ENCODE measurements at regions not wholly inside any gene's neighbourhood (a gene's known extent, or its start where the extent isn't known, plus 50 kb on each side); places are given as distances from the start of the nearest gene placed in this dataset.
A peak's percentile ranks its signal among the peaks of the same experiment; 100 is the strongest.

DNA sequence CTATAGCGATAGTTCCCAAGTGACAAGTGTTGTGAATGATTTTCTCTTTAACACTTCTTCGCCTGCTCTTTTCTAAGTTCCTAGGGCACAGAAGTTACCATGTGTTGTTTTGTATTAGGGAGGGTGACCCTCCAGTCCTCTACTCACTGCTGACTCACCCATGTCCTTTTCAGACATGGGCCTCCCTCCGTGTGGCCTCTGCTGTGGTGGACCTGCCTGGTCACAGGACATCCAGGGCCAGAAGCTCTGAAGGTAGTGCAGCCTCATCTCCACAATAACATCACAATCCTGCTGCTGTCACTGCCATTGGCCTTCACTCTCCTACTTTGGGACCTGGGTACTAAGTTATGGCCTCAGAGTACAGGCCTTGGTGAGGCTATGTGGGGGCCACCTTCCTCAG, 87.1 kb upstream of the TNFAIP3 start:
- DNase-seq (no peak), ATAC-seq (no peak)

DNA sequence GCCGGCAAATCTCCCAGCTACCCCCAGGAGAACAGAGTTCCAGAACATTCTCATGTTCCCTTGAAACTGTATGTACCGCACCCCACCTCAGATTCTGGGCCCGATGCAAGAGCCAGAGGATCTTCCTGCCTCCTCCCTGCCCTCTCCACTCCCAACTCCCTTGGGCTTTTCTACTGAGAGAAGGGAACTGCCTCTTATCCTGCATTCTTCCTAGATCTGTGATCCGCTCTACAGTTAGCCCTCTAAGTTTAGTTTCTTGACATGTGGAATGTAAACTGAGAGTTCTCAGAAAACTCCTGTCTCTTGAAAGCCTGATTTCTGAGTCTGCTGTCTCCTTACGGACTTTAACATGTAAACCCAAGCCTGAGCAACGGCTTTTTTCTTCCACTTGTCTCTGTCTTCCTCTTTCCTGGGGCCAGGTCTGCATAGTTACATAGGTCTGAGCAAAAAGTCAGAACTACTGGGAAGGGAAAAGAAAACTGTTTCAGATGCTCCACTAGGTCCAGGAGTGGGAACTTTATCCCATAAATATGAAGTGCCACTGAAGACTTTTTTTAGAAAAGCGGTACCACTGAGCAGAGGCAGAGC, 86.5 kb upstream of the TNFAIP3 start:
- ATAC-seq (no peak), DNase-seq (no peak)

DNA sequence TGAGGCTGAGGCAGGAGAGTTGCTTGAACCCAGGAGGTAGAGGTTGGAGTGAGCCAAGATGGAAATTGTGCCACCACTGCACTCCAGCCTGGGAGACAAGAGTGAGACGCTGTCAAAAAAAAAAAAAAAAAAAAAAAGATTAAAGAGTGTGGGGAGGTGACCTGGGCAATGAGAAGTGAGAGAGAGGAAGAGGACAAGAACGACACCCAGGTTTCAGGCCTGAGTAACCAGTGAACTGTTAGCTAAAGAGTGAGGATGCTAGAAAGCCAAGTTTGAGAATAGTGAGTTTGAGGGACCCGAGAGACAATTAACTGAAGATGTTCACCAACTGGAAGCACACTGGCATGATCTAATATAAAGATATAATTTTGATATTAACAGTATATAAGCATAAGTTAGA, 85.4 kb upstream of the TNFAIP3 start:
- DNase-seq (no peak), ATAC-seq (no peak)

DNA sequence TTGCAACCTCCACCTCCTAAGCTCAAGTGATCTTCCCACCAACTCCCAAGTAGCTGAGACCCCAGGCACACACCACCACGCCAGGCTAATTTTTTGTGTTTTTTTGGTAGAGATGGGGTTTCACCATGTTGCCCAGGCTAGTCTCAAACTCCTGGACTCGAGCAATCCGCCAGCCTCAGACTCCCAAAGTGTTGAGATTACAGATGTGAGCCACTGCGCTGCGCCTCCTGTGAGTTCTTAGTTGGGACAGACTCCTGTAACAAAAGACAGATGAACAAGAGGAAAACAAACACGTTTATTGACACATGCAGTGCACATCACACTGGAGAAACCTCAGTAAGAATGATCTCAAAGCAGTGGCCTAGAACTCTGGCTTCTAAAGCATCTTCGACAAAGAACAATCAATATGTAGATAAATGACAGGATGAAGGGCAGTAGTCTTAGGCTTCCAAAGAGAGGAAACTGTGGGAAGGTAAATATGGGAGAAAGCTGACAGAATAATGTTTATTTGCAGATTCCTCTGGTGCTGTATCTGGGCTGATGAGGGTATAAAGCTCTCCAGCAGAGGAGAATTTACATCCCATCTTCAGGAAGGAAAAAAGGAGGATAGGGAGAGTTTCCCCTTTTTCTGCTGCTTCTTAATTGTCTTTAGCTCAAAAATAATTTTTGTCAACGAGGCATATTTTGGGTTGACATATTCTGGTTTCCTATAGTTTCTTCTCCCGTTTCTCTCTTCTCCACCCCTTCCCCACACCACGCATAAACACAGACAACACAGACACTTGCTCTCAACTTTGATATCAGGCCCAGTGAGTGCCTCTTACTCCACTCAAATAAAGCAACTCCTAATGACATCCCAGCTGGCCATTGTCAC, 84.7 kb upstream of the TNFAIP3 start:
- no peak for ATAC-seq
- no peak for DNase-seq

DNA sequence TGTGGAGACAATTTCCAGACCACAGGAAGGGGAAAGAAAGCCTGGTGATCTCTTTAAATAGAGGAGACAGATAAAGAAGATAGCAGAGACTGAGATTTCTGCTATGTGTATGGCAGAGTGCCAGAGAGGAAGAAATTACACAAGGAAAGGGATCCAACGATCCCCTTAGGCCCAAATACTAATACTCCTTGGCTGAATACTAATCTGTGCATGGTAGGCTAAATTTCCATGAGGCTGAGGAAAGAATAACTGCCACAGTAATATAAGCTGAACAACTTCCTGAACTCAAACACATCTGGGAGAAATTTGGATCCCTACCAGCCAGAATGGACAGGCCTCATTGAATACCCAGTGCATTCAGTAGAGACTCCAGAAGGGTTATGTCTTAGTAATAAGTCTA, 83.3 kb upstream of the TNFAIP3 start:
- DNase-seq (no peak), ATAC-seq (no peak)

DNA sequence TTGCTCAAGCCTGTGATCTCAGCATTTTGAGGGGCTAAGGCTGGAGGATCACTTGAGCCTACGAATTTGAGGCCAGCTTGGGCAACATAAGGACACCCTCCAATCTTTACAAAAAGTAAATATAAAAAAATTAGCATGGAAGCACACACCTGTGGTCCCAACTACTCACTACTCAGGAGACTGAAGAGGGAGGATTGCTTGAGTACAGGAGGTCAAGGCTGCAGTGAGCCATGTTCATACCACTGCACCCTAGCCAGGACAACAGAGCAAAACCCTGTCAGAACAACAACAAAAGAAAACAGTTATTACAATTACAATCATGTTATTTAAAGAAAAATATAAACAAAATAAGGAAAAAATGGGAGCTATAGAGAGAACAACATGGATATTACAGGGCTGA, 82.5 kb upstream of the TNFAIP3 start:
- DNase-seq (no peak), ATAC-seq (no peak)

DNA sequence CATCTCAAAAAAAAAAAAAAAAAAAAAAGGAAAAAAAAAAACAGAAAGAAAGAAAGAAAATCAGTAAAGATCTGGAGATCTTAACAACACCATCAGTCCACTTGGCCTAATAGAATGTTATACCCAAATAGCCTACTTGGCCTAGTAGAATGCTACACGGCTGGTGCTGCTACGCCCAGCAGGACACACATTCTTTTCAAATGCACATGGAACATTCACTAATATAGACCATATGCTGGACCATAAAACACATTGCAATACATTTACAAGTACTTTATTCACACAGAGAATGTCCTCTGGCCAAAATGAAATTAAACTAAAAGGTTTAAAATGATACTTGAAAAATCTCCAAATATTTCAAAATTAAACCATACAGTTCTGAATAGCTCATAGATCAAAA, 80.0 kb upstream of the TNFAIP3 start:
- DNase-seq = no peak
- ATAC-seq = no peak

DNA sequence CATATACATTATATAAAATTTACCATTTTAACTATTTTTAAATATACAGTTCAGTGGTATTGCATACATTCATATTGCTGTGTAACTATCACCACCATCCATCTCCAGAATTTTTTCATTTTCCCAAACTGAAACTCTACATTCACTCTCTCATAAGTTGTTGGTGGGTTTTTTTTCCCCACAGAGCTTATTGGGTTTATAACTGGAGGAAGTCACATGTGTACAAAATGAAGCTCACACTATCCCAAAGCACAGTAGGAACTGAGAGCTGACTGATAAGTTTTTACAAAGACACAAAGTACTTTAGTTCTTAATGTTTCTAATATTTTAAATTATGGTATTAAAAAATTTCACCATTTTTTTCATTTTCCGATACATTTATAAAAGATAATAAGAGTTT, 78.8 kb upstream of the TNFAIP3 start:
- DNase-seq = no peak
- no peak for ATAC-seq

DNA sequence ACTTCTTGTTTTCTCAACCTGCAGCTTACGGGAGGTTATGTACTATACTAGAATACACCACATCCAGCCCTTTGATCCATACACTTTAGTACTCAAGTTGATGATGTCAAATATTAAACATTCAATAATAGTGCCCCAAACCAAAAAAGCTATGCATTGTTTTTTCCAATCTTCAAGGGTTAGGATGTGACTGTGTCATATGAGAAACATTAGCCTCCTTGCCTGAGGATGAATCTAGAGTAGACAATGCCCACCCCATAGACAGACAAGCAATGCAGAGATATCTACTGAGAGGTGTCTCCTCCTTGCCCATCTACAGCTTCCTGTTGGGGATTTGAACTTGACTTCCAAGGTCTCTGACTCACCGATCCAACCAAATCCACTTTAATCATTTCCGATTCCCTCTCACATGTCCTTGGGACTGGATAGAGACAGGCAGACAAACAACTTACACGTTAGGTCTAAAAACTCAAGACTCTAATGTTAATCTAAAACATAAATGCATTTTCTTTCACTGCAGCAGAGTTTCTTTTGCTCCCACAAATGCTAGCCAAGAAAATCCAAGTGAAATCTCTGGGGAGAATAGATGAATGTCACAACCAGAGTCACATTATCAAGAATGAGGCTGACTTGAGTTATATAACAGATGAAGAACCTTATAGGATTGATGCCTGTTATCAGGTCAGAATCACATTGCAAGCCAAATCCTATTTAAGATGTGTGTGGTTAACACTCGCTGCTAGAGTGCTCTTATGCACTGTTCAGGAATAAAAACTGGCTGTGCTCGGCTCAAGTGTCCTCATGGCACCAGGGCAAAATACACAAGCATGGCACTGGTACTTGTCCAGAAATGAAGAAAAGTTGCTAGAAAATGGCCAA, 75.5 kb upstream of the TNFAIP3 start:
- no peak for DNase-seq
- ATAC-seq = peak; percentile 60

DNA sequence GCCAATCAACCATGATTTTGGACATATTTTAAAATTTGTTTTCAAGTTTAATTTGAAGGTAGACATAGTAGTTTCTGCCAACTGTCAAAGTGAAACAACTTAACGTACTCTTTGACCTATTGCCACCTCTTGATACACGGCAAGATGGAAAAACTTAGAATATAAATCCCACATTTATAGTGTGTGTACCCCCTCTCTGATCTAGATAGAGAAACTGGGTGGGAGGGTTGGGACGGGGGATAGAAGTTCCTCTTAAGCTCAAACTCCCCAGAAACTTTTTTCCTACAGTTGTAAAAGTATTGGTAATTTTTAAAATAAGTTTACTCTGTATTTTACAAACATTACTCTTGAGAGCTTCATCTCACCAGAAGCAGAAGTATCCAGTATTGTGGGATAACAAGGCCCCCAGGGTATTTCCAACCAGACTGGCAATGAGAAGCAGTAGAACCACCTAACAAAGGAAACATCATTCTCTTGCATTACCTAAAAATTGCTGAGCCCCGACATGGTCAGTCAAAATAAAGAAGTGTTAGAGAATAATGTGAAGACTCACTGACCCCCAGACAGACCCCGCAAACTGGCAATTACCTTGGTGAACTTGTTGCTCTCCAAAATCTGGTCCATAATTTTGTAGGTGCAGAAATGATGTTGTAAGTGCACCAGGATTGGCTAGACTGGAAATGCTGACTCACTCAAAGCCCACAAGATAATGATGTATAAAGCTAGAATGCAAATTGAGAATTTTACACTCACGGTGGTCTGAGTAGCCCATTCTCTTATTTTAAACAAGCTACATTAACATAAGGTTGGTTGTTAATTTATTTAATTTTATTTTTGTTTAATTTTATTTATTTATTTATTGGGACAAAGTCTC, 74.7 kb upstream of the TNFAIP3 start:
- ATAC-seq = peak; percentile 77

DNA sequence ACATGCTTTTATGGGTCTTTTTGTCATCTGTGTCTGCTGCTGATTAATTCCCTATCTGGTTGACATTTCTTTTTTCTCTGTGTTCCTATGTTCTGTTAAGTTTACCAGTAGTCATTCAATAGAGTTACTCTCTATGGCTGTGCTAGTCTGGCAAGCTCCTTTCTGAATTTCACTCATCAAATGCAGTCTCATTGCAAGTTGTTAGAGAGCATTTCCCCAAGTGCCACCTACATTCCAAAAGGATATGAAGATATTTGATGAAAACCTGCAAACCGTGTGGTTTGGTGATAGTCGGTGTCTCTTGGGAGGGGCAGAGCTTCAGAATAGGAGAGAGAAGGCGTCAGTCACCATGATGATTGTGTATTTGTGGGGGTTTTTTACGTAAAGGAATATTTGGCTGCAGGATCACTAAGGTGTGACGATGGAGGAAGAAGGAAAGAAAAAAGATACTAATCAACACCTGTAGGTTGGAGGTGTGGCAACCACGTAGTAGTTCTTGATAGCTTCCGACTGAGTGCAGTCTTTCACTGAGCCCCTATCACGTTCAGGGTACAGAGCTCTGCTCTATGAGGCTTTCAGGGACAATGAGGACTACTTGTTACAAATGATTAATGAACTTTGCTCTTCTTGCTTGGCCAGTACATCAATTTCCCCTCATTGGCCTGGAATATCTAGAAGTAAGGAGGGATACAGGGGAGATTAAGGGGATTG, 73.1 kb upstream of the TNFAIP3 start:
- ATAC-seq (no peak), DNase-seq (no peak)

More for the DNA sequence above, 74.7 kb upstream of the TNFAIP3 start:
- no peak for DNase-seq

DNA sequence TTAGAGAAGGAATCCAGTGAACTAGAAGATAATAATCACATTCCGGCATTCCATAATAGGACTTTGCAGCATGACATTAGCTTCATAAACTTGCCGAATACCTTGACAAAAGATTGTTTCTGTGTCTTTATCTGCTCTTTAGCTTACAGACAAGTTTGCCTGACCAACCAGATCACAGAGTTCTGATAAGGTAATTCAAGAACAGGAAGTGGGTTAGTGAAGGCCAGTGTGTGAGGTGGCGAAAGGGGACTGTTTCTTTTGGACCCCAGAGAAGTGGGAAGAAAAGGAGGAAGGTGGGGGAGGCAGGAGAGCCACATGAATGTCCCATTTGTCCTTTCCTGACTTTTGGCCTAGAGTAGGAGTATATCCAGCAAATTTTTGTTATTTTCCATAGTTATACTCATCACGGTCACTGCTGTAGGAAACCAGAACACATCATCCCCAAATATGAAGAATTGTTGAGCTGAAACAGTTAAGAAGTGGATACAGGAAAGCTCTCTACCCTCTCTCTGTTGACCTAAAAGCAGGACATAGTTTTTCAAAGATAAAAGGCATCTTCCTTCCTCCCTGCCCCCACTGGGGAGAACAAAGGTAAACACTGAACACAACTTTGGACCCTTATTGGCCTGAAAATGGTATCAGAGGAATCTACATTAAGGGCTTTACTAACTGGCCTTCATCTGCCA, 72.4 kb upstream of the TNFAIP3 start:
- ATAC-seq = no peak

DNA sequence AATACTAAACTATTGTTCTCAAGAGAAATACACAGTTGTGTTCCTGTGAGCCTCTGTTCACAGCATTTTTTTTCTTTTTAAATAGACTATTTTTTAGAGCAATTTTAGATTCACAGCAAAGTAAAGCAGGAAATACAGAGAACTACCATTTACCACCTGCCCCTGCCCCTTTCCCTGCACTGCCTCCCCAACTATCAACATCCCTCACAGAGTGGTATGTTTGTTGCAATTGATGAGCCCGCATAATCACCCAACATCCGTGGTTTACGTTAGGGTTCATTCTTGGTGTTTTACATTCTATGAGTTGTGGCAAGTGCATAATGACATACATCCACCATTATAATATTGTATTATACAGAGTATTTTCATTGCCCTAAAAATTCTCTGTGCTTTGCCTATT, 71.6 kb upstream of the TNFAIP3 start:
- DNase-seq (no peak), ATAC-seq (no peak)

More for the DNA sequence above, 72.4 kb upstream of the TNFAIP3 start:
- no peak for DNase-seq

DNA sequence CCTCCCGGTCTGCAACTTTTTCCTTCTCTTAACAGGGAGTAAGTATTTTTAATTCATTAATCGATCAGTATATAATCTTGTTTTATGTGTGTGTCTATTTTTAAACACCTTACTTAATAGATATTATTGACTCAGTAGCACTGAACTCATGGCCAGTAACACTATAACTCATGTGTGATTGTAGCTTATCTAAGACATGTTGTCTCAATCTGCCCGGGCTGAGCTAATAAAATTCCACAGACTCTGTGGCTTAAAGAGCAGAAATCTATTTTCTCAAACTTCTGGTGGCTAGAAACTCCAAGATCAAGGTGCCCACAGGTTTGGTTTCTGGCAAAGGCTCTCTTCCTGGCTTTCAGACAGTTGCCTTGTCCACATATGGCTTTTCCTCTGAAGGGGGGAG, 68.8 kb upstream of the TNFAIP3 start:
- no peak for DNase-seq
- ATAC-seq = no peak

DNA sequence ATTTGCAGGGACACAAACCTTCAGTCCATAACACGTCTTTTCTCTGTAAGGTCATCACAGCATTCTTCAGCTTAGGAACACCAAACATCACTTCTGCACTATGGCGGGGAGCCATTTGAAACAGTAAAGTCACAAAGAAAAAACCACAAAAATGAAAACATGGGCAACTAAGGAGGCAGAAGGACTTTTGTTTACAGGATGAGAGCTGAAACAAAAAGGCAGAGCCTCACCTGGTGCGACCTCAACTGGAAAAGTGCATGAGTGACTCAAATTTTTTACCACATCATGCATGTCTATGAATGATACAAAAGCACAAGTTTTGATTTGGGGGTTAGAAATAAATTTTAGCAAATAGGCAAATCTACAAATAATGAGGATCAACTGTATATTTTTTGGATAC, 68.2 kb upstream of the TNFAIP3 start:
- DNase-seq (no peak), ATAC-seq (peak; percentile 70)

DNA sequence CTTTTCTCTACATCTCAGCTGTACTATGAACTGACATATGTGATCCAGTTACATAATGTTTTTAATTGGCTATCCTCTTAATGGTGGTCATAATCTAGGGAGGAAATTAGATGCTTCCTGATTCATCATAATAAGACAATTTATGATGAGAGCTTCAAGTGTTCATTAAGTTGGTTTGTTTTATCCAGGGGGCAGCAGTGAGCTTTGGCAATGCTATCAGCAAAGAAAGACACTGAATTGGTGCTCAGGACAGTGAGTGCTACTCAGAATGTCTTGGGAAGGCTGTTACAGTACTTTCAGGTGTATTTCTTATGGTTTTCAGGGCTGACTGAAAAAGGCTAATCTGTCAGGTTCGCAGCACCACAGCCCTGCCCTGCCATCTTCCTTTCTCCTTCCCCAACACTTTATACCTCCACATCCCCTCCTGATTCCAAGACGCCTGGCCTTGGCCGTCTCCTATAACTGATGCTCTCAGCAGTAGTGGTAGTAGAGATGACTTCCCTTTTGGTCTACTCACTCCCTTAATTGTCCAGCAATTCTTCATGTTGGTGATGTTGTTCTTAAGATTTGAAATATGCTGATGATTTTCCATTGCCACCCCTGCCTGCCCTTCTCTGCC, 67.0 kb upstream of the TNFAIP3 start:
- ATAC-seq (peak; percentile 71), DNase-seq (peak; percentile 69)

DNA sequence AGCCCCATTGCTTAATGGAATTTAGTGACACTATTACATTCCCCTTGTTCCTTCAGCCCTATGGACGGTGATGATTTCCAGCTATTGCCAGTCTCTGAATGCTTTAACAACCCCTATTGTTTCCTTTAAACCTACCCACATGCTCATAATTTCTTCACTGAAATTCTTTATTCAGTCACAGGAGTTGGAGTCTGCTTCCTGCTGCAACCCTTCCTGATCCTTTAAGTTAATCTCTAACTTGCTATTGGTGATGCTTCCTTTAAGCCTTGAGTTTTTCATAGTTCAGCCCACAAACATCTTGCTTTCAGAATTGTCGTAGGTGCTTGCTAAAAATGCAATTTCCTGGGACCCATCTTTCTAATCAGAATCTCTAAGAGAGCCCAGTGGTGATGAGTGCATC, 66.3 kb upstream of the TNFAIP3 start:
- ATAC-seq (no peak), DNase-seq (no peak)

DNA sequence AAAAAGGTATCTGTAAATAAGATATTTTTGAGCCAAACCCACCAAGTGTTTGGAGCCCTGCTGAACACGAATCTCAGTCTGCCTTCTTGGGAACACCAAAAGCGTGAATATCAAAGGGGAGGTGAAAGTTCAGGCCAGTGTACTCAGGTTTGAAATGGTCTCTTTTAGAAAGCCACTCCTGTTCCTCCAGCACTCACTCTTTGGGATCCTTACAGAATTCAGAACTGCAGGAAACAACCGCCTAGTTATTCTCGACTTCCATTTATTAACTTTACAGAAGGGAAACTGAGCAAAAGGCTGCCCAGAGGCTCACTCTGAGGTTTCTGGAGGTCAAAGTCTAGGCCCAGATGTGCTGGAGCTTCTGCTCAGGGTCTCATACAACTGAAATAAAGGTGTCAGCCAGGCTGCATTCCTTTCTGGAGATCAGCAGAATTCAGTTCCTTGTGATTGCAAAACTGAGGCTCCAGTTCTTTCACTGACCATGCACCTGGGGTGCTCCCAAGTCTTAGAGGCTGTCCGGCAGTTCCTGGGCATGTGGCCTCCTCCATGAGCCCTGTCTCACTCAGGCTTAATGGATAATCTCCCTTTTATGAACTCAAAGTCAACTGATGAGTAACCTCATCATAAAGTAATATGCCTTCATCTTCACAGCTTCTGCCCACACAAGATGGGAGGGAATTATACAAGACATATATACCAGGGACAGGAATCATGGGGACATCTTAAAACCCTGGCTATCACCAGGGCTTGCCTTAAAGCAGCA, 65.5 kb upstream of the TNFAIP3 start:
- DNase-seq (no peak), ATAC-seq (no peak)

DNA sequence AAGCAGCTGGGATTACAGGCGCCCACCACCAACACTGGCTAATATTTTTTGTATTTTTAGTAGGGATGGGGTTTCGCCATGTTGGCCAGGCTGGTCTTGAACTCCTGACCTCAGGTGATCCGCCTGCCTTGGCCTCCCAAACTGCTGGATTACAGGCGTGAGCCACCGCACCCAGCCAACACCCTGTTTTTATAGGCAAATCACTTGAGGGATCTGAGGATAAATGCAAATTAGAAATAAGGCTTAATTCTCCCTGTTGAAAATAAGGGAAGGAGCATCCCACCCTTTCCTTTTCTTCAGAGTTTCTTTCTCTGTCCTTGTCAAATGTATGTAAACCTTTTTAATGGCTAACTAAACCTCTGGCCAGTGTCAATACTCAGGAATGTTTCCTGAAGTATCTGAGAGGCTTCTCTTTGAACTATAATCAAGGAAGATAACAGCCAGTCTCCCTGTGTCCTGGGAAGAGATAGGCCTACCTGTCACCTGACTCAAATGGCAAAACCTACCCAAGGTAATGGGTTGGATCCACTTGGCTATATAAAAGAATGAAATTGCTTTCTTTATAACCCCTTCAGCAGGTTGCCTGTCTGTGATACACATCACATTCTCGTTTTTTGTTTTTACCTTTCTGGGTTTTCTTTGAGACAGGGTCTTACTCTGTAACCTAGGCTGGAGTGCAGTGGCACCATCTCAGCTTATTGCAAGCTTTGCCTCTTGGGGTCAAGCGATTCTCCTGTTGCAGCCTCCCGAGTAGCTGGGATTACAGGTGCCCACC, 64.5 kb upstream of the TNFAIP3 start:
- DNase-seq (no peak), ATAC-seq (no peak)

Data from stimulated activated naive CD8-positive, alpha-beta T cell treated with anti-CD3 and anti-CD28 coated beads, Interleukin-15, Interleukin-2, amounts not matched to agents 100 U/mL and 50 U/mL, for 24 hours (primary cell).